Astrocyte of the hippocampus (primary cell): ENCODE measurements at regions not wholly inside any gene's neighbourhood (a gene's known extent, or its start where the extent isn't known, plus 50 kb on each side); places are given as distances from the start of the nearest gene placed in this dataset.

Experiments used
- DNase-seq: peaks from one replicate; pipeline ENCODE4 v3.0.0; 2011; ENCODE audit warnings: low read depth, low spot score

DNA sequence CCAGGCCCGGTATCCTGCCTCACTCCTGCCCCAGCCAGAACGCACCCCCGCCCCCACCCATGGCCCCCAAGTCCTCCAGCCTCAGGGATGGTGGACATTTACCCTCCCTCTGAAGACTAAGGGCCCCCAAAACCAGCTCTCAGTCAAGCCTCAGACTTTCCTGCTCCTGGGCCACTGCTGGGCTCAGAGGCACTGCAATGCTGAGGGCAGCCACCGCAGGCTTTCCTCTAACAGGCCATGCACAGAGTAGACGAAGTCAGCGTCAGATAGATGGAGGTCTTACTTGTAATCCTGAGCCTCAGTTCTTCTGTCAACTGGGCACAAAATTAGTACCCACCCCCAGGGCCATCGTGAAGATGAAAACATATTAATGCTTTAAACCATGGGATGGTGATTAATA is 92.6 kb downstream of the TTC32 start:
- no peak for DNase-seq

GRCh38 chr2:19807866-19808265 is 93.9 kb downstream of the TTC32 start:
- no peak for DNase-seq

- DNase-seq, result no peak
Observed at GRCh38 chr2:19807346-19807745, 94.4 kb downstream of the TTC32 start.

DNA sequence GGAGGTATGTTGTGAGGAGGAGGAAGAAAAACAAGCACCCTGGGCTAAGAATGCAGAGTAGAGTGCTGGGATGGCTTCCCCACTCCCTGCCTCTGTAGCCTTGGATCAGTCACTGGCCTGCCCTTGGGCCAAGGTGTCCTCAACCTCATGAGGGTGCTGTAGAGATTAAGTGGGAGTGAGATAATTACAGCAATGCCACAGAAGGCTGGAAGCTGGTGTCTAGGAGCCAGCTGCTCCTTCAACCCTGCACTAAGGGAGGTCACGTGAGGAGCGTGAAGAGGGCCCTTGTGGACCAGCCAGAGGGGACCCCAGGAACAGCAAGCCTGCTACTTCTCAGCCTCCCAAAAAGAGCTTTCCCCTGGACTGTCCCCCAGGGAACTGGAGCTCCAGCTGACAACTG is 95.2 kb downstream of the TTC32 start:
- no peak for DNase-seq

DNA sequence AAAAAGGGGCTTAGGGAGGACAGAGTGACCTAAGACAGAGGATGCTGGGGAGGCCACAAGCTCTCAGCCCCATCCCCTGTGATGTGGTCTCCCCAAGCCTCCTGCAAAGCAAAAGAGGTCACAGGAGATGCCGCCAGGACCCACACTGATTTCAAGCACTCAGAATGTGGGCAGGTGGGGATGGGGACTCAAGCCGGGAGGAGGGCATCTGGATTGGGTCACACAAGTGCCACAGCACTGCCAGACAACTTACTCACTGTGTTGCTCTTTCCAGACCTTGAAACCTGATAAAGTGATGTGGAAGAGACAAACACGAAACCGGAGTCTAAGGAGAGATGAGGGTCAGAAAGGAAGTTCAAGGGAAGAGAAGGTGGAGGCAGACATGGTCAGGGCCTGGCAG is 95.7 kb downstream of the TTC32 start:
- no peak for DNase-seq

GRCh38 chr2:19805266-19805665 is 96.5 kb downstream of the TTC32 start:
- no peak for DNase-seq

- no peak for DNase-seq
Observed at GRCh38 chr2:19804639-19805260, 97.0 kb downstream of the TTC32 start.

- DNase-seq, result peak; percentile 62
Observed at GRCh38 chr2:19802086-19802841, 99.5 kb downstream of the TTC32 start.

GRCh38 chr2:19801367-19802080 is 100.3 kb downstream of the TTC32 start:
- peak; percentile 98 for DNase-seq

DNA sequence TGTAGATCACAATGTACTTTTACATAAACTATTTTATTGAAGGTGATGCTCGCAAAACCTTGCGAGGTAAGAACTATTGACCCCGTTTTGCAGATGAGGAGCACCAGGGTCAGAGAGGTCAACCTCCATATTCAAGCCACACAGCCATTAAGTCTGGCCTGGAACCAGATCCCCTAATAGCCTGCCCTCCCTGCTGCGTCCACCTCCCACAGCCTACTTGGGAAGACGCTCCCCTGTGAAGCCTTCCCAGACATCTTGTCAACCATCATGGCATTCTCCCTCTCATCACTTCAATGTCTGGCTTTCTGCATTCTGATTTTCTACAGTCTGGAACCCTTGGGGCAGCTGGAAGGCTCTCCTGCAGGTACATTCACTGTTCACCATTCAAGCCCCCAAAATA is 101.0 kb downstream of the TTC32 start:
- DNase-seq, result no peak

GRCh38 chr2:19799881-19800780 is 101.7 kb downstream of the TTC32 start:
- peak; percentile 79 for DNase-seq

GRCh38 chr2:19797871-19798270 is 103.9 kb downstream of the TTC32 start:
- no peak for DNase-seq

- no peak for DNase-seq
Observed at GRCh38 chr2:19797243-19797810, 104.5 kb downstream of the TTC32 start.

GRCh38 chr2:19796035-19796695 is 105.6 kb downstream of the TTC32 start:
- DNase-seq, result peak; percentile 86

GRCh38 chr2:19793132-19793750 is 108.5 kb downstream of the TTC32 start:
- DNase-seq, result no peak

DNA sequence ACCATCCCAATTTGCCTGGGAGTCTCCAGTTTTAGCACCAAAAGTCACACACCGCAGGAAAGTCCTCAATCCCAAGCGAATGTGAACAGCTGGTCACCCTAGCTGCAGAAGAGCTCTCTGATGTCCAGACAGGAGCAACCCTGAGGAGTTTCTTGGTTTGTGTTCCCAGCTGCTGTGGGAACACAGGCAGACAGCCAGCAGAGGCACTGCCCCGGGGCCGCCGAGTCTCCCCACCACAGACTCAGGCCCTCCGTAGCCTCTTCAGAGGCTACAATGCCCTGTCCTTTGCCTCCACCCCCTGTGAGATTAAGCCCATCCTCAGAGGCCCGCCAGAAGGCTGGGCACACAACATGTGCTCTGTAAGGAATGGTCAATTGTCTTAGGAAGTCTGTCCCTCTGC is 111.5 kb downstream of the TTC32 start:
- no peak for DNase-seq

GRCh38 chr2:19787134-19787533 is 114.6 kb downstream of the TTC32 start:
- no peak for DNase-seq

DNA sequence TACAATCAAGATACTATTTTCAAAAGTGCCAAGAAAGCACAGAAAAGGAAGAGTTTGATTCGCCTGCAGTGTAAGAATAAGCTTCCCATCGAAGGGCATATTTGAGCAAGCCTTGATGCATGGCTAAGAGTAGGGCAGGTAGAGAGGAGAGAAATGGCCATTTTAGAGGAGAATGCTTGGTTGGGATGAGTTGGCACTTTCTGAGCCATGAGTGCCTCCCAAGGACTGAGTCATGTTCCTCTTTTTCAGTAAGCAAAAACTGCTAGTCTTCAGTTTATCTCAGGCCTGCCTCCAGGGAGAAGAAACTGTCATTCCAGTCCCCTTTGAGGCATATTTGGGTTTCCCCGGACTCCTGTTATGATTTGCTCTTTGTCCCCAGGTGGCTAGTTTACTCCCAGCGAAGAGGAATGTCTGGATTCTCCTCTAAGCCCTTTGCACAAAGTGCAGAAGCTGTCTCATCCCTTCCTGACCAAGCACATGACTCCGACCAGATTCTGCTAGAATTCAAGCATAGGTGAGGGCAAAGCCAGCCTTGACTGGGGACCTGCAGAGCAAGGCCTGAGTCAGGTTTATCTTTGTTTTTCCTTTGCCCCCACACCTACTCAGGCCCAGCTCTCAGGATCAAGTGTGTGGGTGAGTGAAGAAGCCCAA is 115.2 kb downstream of the TTC32 start:
- peak; percentile 42 for DNase-seq

- no peak for DNase-seq
Observed at GRCh38 chr2:19785867-19786266, 115.9 kb downstream of the TTC32 start.

DNA sequence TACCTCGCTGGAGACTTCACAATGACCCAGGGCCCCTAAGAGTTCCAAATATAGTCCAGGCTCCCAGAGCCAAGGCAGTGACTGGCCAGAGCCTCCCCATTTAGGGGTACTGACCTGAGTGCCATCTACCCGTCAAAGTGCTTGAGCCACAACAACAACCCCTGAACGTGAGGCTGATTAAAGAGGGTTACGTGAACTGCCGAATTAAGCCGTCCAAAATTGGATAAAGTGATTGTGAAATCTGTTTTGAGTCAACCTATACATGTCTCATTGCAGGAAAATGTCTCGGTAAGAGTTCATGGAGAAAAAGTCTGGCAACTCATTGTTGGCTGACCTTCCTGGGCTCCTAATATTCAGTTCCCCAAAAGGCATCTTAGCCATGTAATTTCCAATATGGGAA is 116.3 kb downstream of the TTC32 start:
- DNase-seq, result no peak
